ENCODE measurements at regions not wholly inside any gene's neighbourhood (a gene's known extent, or its start where the extent isn't known, plus 50 kb on each side); places are given as distances from the start of the nearest gene placed in this dataset.

GRCh38 chr12:111156304-111156703, 212.6 kb downstream of the PHETA1 start:
- TF ChIP-seq CTCF (IDR thresholded peaks at IDR 0.05; ENCODE audit: low read depth, low read length) (no peak), EZH2phosphoT487 (IDR thresholded peaks at IDR 0.05; ENCODE audit: low read depth) (no peak)

Measured in OCI-LY3 (cell line).